ENCODE measurements at regions not wholly inside any gene's neighbourhood (a gene's known extent, or its start where the extent isn't known, plus 50 kb on each side); places are given as distances from the start of the nearest gene placed in this dataset.

DNA sequence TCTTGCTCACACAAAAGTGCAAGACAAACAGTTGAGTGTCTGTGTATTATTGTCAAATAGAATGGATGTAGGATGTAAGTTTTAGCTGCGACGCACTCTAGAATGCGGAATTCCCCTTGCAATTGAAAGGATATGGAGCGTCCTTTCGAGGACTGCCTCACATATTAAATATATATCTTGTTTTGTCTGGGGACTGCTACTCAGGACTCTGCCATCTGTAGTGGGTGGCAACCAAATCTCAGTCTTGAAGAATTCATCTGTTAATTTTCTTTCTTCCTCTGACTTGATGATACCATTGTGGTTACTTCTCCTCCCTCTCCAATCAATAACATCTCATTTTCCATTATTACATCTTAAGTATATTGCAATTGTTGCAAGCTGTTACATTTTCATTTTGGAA lies 121.6 kb downstream of the SOX4 start:
- H3K4me1 ChIP-seq (ENCODE audit: insufficient read depth, low read length), result peaks cover 1% of the 10 kb centered on the region; the same call in 1 of the 2 replicates
- peaks cover 14% of the 10 kb centered on the region for H4K20me1 ChIP-seq (ENCODE audit: insufficient read depth, low read length)
- no peaks in the 10 kb centered on the region for H3K27me3 ChIP-seq (ENCODE audit: insufficient read depth, low read length, poor library complexity)
- TF ChIP-seq, protein P1, sequence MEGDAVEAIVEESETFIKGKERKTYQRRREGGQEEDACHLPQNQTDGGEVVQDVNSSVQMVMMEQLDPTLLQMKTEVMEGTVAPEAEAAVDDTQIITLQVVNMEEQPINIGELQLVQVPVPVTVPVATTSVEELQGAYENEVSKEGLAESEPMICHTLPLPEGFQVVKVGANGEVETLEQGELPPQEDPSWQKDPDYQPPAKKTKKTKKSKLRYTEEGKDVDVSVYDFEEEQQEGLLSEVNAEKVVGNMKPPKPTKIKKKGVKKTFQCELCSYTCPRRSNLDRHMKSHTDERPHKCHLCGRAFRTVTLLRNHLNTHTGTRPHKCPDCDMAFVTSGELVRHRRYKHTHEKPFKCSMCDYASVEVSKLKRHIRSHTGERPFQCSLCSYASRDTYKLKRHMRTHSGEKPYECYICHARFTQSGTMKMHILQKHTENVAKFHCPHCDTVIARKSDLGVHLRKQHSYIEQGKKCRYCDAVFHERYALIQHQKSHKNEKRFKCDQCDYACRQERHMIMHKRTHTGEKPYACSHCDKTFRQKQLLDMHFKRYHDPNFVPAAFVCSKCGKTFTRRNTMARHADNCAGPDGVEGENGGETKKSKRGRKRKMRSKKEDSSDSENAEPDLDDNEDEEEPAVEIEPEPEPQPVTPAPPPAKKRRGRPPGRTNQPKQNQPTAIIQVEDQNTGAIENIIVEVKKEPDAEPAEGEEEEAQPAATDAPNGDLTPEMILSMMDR (IDR thresholded peaks at IDR 0.05; ENCODE audit: borderline replicate concordance, extremely low read depth, low read length, poor library complexity, severe bottlenecking), result no peak
- TF ChIP-seq EZH2 (IDR thresholded peaks at IDR 0.05; ENCODE audit: borderline replicate concordance, low read depth, low read length, severe bottlenecking), result no peak
- H3K9me3 ChIP-seq (ENCODE audit: insufficient read depth, low read length, severe bottlenecking), result no peaks in the 10 kb centered on the region
- H3K27ac ChIP-seq (ENCODE audit: low read length), result no peak overlapping the region
- DNase-seq, result no peak
- H3K79me2 ChIP-seq (ENCODE audit: insufficient read depth, low read length), result peaks cover 92% of the 10 kb centered on the region
- H3K4me2 ChIP-seq (ENCODE audit: insufficient read depth, low read length), result no peak overlapping the region
- no peak overlapping the region for H3K4me3 ChIP-seq (ENCODE audit: low read depth in 1 of 2, low read length in 2 of 2)
- no peaks in the 10 kb centered on the region; the same call in 1 of the 2 replicates for H3K36me3 ChIP-seq (ENCODE audit: insufficient read depth, low read length)
- ATAC-seq (ENCODE audit: insufficient read depth, low read depth), result no peak
- H3K9ac ChIP-seq (ENCODE audit: low read depth, low read length), result no peak overlapping the region
- no peak overlapping the region for H2AFZ ChIP-seq (ENCODE audit: low read depth, low read length)

DNA sequence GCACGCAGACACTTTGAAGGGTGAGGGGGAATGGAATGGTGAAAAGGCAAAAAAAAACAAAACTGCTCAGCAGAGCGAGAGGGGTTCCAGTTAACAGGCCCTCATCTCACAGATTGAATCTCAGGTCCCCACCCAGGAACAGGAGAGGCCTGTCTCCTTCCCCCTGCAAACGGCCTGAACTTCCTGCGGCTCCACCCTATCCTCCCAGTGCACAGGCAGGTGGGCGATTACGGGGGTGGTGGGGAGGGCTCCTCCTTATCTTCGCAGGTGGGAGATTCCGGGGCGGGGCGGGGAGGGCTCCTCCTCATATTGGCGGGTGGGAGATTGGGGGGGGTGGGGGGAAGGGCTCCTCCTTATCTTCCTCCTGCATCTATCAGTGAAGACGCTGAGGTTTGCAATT lies 129.0 kb downstream of the SOX4 start:
- H3K27me3 ChIP-seq (ENCODE audit: insufficient read depth, low read length, poor library complexity), result no peaks in the 10 kb centered on the region
- H4K20me1 ChIP-seq (ENCODE audit: insufficient read depth, low read length), result peaks cover 5% of the 10 kb centered on the region; the same call in 1 of the 2 replicates
- ATAC-seq (ENCODE audit: insufficient read depth, low read depth) (peak; percentile 69), DNase-seq (peak; percentile 50)
- H3K27ac ChIP-seq (ENCODE audit: low read length), result no peak overlapping the region
- H3K4me3 ChIP-seq (ENCODE audit: low read depth in 1 of 2, low read length in 2 of 2), result no peak overlapping the region
- no peaks in the 10 kb centered on the region for H3K36me3 ChIP-seq (ENCODE audit: insufficient read depth, low read length)
- peaks cover 10% of the 10 kb centered on the region for H3K4me1 ChIP-seq (ENCODE audit: insufficient read depth, low read length)
- H3K4me2 ChIP-seq (ENCODE audit: insufficient read depth, low read length), result no peak overlapping the region
- no peak overlapping the region for H2AFZ ChIP-seq (ENCODE audit: low read depth, low read length)
- H3K9me3 ChIP-seq (ENCODE audit: insufficient read depth, low read length, severe bottlenecking), result no peaks in the 10 kb centered on the region
- H3K79me2 ChIP-seq (ENCODE audit: insufficient read depth, low read length), result peaks cover 88% of the 10 kb centered on the region
- TF ChIP-seq, protein P1 (IDR thresholded peaks at IDR 0.05; ENCODE audit: borderline replicate concordance, extremely low read depth, low read length, poor library complexity, severe bottlenecking), result no peak
- TF ChIP-seq EZH2 (IDR thresholded peaks at IDR 0.05; ENCODE audit: borderline replicate concordance, low read depth, low read length, severe bottlenecking), result no peak
- no peak overlapping the region for H3K9ac ChIP-seq (ENCODE audit: low read depth, low read length)

DNA sequence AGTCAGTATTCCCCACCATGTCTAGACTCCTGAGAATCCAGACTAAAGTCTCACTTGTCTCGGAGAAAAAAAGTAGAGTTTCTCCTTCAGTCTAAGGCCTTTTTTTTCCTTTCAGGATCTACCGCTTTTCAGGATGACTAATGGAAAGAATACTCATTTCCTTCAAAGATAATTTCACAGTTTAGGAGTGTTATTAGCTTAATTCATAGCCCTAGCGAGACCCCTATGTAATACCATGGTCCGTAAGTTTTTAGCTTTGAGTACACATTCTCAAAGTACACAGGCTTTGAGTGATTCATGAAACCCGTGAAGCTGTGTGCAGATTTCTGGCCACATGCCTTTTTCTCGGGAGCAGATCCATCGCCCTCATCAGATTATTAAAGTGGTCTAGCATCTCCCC lies 133.1 kb downstream of the SOX4 start:
- DNase-seq, result no peak
- H4K20me1 ChIP-seq (ENCODE audit: insufficient read depth, low read length), result peaks cover 3% of the 10 kb centered on the region; the same call in 1 of the 2 replicates
- no peak for ATAC-seq (ENCODE audit: insufficient read depth, low read depth)
- peaks cover 87% of the 10 kb centered on the region for H3K79me2 ChIP-seq (ENCODE audit: insufficient read depth, low read length)
- H3K27ac ChIP-seq (ENCODE audit: low read length), result 0 out of 2 replicates have a peak overlapping the region, but pooled peaks have one; percentile 11
- no peak overlapping the region for H3K9ac ChIP-seq (ENCODE audit: low read depth, low read length)
- no peaks in the 10 kb centered on the region for H3K27me3 ChIP-seq (ENCODE audit: insufficient read depth, low read length, poor library complexity)
- H3K36me3 ChIP-seq (ENCODE audit: insufficient read depth, low read length), result no peaks in the 10 kb centered on the region
- no peak overlapping the region for H3K4me3 ChIP-seq (ENCODE audit: low read depth in 1 of 2, low read length in 2 of 2)
- TF ChIP-seq, protein P1 (IDR thresholded peaks at IDR 0.05; ENCODE audit: borderline replicate concordance, extremely low read depth, low read length, poor library complexity, severe bottlenecking), result no peak
- TF ChIP-seq EZH2 (IDR thresholded peaks at IDR 0.05; ENCODE audit: borderline replicate concordance, low read depth, low read length, severe bottlenecking), result no peak
- H3K9me3 ChIP-seq (ENCODE audit: insufficient read depth, low read length, severe bottlenecking), result no peaks in the 10 kb centered on the region
- H2AFZ ChIP-seq (ENCODE audit: low read depth, low read length), result no peak overlapping the region
- no peak overlapping the region for H3K4me2 ChIP-seq (ENCODE audit: insufficient read depth, low read length)
- peaks cover 47% of the 10 kb centered on the region for H3K4me1 ChIP-seq (ENCODE audit: insufficient read depth, low read length)
